Breast epithelium (tissue), 4 donors: ENCODE measurements at regions not wholly inside any gene's neighbourhood (a gene's known extent, or its start where the extent isn't known, plus 50 kb on each side); places are given as distances from the start of the nearest gene placed in this dataset.

ENCODE experiments used
- DNase-seq, 2 donors: peaks; one replicate each; pipeline ENCODE4 v3.0.0-alpha.2; 2019; ENCODE audit warnings: low spot score in 2 of 2
- H3K27ac ChIP-seq, 2 donors: fragments of 200-600 bp; sonication (generic) in 1 of 2; one replicate each; pipeline ENCODE4 v1.5.1; 2016 to 2019; ENCODE audit warnings: mild to moderate bottlenecking in 1 of 2
- H3K27me3 ChIP-seq, 2 donors: fragments of 200-600 bp; sonication (generic) in 1 of 2; one replicate each; pipeline versions ENCODE4 v1.5.1 to v1.6.0; 2017 to 2019; ENCODE audit warnings: control low read depth in 1 of 2, mild to moderate bottlenecking in 1 of 2
- H3K36me3 ChIP-seq: fragments of 200-600 bp; one replicate; pipeline ENCODE4 v1.5.1; 2019
- H3K4me1 ChIP-seq, 2 donors: fragments of 200-600 bp; sonication (generic); one replicate each; pipeline ENCODE4 v1.5.1; 2016 to 2019; ENCODE audit warnings: control low read depth in 1 of 2
- H3K4me3 ChIP-seq, 3 donors: fragments of 200-600 bp; sonication (generic); 1 replicate in 2 of 3; 2 replicates in 1 of 3; pipeline ENCODE4 v1.5.1; 2016 to 2019; ENCODE audit warnings: mild to moderate bottlenecking in 3 of 3, moderate library complexity in 2 of 3
- H3K9me3 ChIP-seq, 2 donors: fragments of 200-600 bp; sonication (generic) in 1 of 2; one replicate each; pipeline ENCODE4 v1.5.1; 2016 to 2019; ENCODE audit warnings: control low read depth in 1 of 2
- CTCF ChIP-seq, 3 donors: fragments of 450-650 bp; IDR thresholded peaks; one replicate each; pipeline ENCODE4 v1.5.1; 2016 to 2017; ENCODE audit warnings: antibody characterized with exemption in 3 of 3, mild to moderate bottlenecking in 3 of 3, moderate library complexity in 3 of 3
- POLR2A ChIP-seq: fragments of 450-650 bp; IDR thresholded peaks from one replicate; pipeline ENCODE4 v1.6.1; 2016; ENCODE audit warnings: antibody characterized with exemption, mild to moderate bottlenecking, moderate library complexity
- POLR2AphosphoS5 ChIP-seq, 3 donors: sonication (generic); formaldehyde crosslinking; IDR thresholded peaks; one replicate each; pipeline ENCODE4 v1.6.1; 2017; ENCODE audit warnings: antibody characterized with exemption in 3 of 3
- intact Hi-C: fragments of 100-400 bp; cut with DNase I; formaldehyde crosslinking; loops from one replicate; pipeline ENCODE4 v1.15.1; 2023; ENCODE audit warnings: low total_unique reads

- intact Hi-C loops: no loop called here
- no peaks in the 10 kb centered on the region for H3K36me3 ChIP-seq
- no peaks in the 10 kb centered on the region for H3K4me1 ChIP-seq
- H3K9me3 ChIP-seq: no peaks in the 10 kb centered on the region
- TF ChIP-seq CTCF (IDR thresholded peaks at IDR 0.05): no peak
- TF ChIP-seq POLR2A: no peak
- TF ChIP-seq POLR2AphosphoS5 (IDR thresholded peaks at IDR 0.05): no peak
- DNase-seq: no peak
- no peak overlapping the region for H3K4me3 ChIP-seq
- H3K27ac ChIP-seq: no peak overlapping the region
- H3K27me3 ChIP-seq: no peaks in the 10 kb centered on the region
These were observed 672.5 kb upstream of the PCDH20 start for GRCh38 chr13:62088165-62088564.

- H3K4me3 ChIP-seq: no peak overlapping the region
- H3K4me1 ChIP-seq: no peaks in the 10 kb centered on the region
- H3K9me3 ChIP-seq: no peaks in the 10 kb centered on the region
- no peak overlapping the region for H3K27ac ChIP-seq
- intact Hi-C loops: no loop called here
- TF ChIP-seq POLR2AphosphoS5 (IDR thresholded peaks at IDR 0.05): no peak
- no peak for TF ChIP-seq CTCF (IDR thresholded peaks at IDR 0.05)
- TF ChIP-seq POLR2A: no peak
- no peak for DNase-seq
- no peaks in the 10 kb centered on the region for H3K27me3 ChIP-seq
- H3K36me3 ChIP-seq: no peaks in the 10 kb centered on the region
These were observed 671.5 kb upstream of the PCDH20 start for GRCh38 chr13:62087124-62087523.

GRCh38 chr13:62085337-62086229, 669.9 kb upstream of the PCDH20 start:
- H3K27ac ChIP-seq: no peak overlapping the region
- no peak for DNase-seq
- H3K9me3 ChIP-seq: no peaks in the 10 kb centered on the region
- no peaks in the 10 kb centered on the region for H3K4me1 ChIP-seq
- no peaks in the 10 kb centered on the region for H3K27me3 ChIP-seq
- H3K36me3 ChIP-seq: no peaks in the 10 kb centered on the region
- TF ChIP-seq CTCF (IDR thresholded peaks at IDR 0.05): no peak
- intact Hi-C loops: no loop called here
- no peak overlapping the region for H3K4me3 ChIP-seq

- intact Hi-C loops: no loop called here
- no peak overlapping the region for H3K27ac ChIP-seq
- TF ChIP-seq CTCF (IDR thresholded peaks at IDR 0.05): no peak
- TF ChIP-seq POLR2A: no peak
- TF ChIP-seq POLR2AphosphoS5 (IDR thresholded peaks at IDR 0.05): no peak
These were observed 669.1 kb upstream of the PCDH20 start for GRCh38 chr13:62084728-62085127.

GRCh38 chr13:62067821-62068220, 652.2 kb upstream of the PCDH20 start:
- H3K9me3 ChIP-seq: no peaks in the 10 kb centered on the region
- intact Hi-C loops: no loop called here
- H3K4me1 ChIP-seq: no peaks in the 10 kb centered on the region
- no peak overlapping the region for H3K4me3 ChIP-seq
- no peaks in the 10 kb centered on the region for H3K36me3 ChIP-seq
- no peaks in the 10 kb centered on the region for H3K27me3 ChIP-seq
- DNase-seq: no peak
- no peak for TF ChIP-seq POLR2A
- TF ChIP-seq POLR2AphosphoS5 (IDR thresholded peaks at IDR 0.05): no peak
- TF ChIP-seq CTCF (IDR thresholded peaks at IDR 0.05): no peak
- no peak overlapping the region for H3K27ac ChIP-seq

More at GRCh38 chr13:62084728-62085127, 669.1 kb upstream of the PCDH20 start:
- H3K9me3 ChIP-seq: no peaks in the 10 kb centered on the region
- no peaks in the 10 kb centered on the region for H3K36me3 ChIP-seq
- DNase-seq: no peak
- no peaks in the 10 kb centered on the region for H3K27me3 ChIP-seq
- no peak overlapping the region for H3K4me3 ChIP-seq
- H3K4me1 ChIP-seq: no peaks in the 10 kb centered on the region
